ENCODE measurements at regions not wholly inside any gene's neighbourhood (a gene's known extent, or its start where the extent isn't known, plus 50 kb on each side); places are given as distances from the start of the nearest gene placed in this dataset.
"Not testable (repeated sequence)": the region's sequence is repeated elsewhere in the genome, so short reads cannot be mapped to it uniquely, and the experiment has no call there.

DNA sequence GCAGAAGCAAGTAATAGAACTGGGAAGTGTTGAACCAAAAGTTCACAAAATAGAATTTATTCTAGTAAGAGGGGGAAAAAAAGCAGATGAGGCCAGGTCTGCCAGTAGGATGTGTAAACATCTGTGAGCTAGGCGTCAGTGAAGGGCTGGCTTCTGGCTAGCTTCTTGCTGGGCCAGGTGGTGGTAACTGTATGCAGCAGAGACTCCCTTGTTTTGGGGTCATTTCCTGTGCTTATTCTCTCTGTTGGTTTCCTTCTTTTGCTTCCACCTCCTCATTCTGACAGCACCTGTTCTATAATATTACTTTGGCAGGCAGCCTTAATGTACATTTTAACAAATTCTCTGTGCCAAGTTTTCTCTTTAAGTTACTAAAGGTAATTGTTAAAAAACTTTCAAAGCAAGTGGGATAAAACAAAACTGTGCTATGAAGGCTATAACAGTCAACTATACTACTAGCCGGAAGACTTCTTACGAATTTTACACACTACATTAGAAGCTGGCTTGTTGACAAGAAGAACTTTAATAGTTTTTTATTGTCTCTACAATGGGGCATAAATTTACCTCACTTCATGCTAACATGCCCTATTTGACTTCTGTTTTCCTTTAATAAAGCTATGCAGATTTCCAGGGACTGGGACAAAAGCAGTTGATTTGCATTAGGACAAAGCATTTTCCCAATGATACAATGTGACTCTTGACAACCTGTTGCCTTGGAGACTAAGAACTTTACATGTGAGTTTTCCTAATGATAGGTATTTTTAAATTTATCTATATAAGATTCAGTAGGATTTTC lies 318.8 kb upstream of the NAALADL2 start:
- DNase-seq (ENCODE audit: low read depth) = no peak

DNA sequence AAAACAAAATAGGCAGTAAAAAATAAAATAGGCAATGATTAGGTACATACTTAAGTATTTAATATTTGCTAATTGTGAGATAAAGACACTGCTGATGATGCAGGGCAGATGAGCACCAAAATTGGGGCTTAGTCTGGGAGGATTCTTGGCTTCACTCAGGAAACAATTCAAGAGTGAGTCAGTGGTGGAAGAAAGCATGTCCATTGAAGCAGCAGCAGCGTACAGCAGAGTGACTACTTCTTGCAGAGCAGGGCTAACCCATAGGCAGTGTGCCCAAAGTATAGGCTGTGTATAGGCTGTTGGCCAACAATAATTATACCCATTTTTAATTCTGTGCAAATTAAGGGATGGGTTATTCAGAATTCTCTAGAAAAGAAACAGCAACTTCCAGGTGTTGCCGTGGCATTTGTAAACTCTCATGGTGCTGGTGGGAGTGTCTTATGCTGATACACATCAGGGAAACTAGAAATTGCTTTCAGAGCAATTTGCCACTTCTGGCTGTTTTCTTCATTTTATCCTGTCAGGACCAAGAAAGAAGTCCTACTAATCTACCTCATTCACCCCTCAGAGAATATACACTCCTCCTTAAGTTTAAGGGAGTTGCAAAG lies 317.3 kb upstream of the NAALADL2 start:
- DNase-seq (ENCODE audit: low read depth) = no peak

DNA sequence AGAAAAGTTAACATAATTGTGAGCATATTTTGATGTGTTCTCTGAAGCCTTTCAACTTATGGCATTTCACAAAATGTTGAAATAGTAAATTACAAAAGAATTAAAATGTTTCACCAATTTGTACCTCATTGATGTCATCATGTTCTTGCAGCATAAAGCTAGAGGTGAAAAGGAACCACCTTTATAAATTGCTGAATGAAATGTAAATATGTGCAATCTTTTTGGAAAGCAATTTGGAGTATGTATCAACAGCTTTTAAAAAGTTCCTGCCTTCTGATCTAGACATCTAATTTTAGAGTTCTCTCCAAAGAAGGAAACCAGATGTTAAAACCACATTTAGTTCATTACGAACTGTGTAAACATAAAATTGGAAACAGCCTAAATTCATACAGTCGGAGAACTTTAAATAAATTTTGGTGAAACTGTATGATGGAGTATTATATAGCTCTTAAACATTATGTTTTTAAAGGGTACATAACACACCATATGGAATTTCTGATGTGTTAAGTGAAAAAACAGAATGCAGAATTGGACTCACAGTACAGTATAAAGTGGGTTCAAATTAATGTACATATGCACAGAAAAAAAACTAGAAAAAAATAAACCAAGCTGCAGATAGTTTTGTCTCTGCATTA lies 311.2 kb upstream of the NAALADL2 start:
- DNase-seq (ENCODE audit: low read depth) = peak; percentile 68

DNA sequence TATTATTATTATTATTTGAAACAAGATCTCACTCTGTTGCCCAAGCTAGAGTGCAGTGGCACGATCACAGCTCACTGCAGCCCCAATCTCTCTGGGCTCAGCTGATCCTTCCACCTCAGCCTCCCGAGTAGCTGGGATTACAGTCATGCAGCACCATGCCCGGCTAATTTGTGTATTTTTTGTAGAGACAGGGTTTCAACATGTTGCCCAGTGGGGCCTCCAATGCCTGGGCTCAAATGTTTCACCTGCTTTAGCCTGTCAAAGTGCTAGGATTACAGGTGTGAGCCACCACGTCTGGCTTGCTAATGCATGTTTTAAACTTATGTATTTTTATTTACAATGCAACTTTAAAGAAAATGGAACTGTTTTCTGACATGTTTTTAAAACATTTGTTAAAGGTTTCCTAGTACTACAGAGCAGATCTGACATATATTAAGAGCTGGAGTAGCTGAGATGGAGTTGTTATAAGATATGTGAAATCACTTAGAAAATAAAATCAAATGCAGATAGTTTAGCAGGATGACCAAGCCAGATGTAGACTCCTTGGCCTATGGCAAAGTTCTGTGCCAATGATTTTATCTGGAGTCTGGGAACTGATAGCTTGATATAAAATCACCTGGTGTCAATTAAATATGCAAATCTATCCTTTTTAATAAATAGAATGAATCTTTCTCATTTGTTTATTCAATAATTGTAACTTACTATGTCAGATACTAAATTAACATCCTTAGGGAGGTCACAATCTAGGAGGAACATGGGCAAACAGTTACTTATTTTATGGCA lies 310.1 kb upstream of the NAALADL2 start:
- no peak for DNase-seq (ENCODE audit: low read depth)

DNA sequence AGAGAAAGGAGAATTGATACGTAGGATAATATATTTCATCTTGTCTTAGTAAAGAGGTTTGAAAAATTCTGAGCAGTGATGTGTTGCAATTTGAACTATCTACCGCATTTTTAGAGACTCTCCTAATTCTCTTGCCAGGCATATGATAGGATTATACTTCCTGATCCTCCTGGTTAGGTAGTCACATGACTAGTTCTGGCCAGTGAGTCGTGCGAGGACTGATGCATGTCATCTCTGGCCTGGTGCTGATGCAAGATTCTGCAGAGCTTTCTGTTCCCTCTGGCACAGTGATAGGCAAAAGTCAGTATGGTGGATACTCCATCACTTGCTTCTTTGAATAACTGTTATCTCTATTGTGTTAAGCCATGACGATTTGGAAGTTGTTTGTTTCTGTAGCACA lies 277.6 kb upstream of the NAALADL2 start:
- DNase-seq (ENCODE audit: low read depth) = no peak

DNA sequence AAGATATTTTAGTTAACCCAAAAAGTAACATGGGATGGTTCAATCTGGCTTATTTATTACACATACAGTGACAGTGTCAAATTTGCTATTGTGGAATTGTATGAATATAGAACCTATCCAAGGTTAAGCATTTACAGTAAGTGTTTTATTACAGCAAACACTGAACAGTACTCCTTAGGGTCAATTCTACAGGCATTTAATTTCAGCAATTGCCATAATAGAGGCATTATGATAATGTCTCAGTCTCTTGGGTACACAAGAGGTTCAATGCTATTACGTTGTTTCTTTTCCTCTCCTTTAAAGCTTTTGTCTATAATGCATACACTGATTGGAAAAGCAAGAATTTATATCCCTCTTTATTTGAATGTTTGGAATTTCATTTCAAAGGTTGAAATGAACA lies 275.7 kb upstream of the NAALADL2 start:
- DNase-seq (ENCODE audit: low read depth) = no peak

DNA sequence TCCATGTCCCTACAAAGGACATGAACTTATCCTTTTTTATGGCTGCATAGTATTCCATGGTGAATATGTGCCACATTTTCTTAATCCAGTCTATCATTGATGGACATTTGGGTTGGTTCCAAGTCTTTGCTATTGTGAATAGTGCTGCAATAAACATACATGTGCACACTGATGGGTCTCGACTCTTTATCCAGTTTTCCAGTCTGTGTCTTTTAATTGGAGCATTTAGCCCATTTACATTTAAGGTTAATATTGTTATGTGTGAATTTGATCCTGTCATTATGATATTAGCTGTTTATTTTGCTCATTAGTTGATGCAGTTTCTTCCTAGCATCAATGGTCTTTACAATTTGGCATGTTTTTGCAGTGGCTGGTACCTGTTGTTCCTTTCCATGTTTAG lies 272.0 kb upstream of the NAALADL2 start:
- DNase-seq (ENCODE audit: low read depth) = not testable (repeated sequence)

DNA sequence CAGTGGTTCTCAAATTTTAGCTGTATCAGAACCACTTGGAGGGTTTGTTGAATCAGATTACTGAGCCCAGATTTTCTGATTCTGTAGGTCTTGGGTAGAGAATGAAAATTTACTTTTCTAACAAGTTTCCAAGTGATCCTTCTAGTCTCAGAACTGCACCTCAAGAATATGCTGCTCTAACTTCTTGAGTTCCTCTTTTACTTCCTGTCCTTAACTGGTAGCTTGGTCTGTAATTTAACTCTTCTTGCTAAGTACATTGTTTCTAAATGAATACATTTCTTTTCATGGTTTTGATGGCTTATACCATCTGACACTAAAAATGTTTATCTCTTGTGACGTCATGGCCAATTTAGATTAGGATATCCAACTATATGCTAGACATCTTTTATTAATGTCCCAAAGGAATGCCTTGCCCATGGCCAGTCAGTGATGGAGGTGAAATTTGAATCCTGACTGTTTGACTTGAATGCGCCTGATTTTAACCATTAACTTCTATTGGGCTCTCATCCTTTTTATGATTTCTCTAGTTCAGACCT lies 262.6 kb upstream of the NAALADL2 start:
- DNase-seq (ENCODE audit: low read depth) = no peak

DNA sequence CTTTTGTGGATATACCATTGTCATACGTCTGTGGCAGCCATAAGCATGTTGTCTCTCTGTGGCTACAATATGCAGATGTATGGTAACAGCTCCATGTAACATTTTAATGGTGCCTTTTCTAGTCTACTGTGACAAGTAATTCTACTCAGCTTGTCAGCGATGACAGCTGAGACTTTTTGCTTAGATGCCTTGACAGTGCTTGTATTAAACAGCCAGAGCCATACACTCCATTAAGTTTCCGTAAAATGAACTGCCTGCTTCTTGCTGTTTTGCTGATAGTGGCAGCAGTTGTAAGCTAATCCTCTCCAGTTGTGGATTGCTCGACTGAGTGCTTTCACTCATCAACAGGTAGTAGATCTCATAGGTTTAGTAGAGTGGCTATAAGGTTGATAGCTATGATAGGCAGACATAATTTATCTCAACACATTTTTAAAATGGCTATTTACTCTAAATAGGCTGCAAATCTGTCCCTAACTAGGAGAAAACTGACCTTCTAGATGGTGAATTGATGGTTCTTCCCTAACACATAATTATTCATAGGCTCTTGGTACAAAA lies 260.2 kb upstream of the NAALADL2 start:
- no peak for DNase-seq (ENCODE audit: low read depth)

DNA sequence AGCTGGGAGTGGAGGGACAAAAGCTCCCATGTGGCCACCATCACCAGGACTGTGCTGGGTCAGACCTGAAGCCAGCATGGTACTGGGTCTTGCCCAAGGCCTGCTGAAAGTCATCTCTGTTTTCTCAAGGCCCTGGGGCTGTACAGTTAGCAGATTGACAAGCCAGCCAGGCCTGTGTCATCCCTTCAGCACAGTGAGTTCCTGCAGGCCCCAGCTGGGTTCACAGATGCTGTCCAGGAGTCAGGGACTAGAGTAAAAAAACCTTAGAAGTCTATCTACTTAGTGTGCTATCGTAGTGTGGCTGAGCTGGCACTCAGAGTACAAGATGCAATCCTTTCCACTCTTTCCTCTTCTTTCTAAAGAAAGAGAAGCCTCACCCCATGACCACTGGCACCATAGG lies 246.0 kb upstream of the NAALADL2 start:
- no peak for DNase-seq (ENCODE audit: low read depth)

DNA sequence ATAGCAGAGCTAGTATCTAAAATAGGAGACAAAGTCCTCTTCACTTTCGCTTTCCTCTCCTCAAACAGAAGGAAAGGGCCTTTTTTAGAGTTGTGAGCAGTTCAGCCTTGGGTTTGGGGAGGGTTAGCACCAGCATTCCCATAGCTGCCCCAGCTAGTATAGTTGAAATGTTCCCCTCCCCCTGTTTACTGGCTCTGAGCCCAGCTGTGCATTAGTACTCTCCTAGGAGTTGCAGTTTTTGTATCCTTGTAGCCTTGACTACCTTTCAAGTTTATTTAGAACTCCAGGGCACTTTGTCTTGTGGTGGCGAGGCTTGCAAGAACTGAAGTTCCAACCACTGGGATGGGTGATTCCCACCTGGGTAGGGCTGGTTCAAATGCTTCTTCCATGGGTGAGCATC lies 245.1 kb upstream of the NAALADL2 start:
- DNase-seq (ENCODE audit: low read depth) = no peak

DNA sequence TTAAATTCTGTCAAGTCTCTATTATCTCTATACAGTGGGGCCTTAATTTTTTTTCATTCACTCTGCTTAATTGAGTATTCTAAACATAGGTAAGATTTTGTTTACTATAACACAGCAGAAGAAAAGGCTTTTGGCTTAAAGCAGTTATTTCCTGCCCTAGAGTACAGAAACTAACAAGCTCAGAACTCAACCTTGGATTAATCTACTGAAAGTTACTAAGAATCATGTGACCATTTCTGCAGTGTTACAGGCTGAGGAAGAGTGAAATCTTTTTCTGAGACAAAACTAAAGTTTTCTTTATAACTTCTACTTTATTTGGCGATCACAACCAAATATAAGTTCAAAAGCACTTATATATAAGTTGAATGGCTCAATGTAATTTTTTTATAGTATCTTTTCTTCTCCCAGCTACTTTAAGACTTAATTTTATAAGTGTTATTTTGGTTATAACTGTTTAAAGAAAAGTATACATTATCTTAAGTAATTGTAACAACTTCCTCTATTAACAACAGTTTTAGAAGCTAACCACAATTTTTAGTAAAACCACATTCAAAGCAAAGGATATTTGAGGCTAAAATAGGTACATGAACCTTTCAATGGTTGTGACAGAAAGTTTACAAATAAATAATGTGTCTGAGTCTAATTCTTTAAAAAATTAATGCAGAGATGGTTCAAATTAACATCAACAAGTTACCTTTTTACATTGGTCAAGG lies 240.6 kb upstream of the NAALADL2 start:
- no peak for DNase-seq (ENCODE audit: low read depth)

DNA sequence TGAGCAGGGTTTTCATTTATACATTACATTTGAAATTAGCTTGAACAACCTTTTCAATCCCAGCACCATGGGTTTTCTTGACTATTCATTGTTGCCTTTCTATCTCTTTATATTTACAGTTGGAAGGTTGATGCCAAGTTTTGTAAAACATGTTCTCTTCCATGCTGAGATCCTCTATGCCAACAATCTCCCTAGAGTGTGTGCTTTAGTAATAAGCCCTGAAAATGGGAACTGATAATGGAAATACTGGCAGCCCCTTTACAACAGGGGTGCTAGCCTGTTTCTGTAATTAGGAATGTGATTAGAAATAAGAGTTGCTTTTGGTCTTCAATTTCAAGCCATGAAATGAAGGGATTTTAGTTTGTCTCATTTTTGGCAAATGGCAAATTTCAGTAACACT lies 239.9 kb upstream of the NAALADL2 start:
- DNase-seq (ENCODE audit: low read depth) = no peak

DNA sequence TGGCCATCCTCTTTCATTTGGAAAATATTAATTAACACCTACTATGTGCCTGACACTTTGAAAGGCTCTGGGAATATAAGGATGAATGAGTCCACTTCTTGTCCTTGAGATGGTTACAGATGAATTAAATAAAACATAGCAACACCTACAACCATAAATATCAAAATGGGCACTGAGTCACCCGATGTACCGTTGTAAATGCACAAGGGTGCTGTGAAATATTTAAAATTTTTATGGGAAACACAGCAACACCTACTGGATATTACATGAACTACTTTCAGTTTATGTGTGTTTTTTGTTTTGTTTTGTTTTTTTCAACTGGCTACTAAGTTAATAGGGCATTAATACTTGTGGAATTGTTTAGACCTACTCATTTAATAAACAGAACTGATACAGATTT lies 239.0 kb upstream of the NAALADL2 start:
- no peak for DNase-seq (ENCODE audit: low read depth)

DNA sequence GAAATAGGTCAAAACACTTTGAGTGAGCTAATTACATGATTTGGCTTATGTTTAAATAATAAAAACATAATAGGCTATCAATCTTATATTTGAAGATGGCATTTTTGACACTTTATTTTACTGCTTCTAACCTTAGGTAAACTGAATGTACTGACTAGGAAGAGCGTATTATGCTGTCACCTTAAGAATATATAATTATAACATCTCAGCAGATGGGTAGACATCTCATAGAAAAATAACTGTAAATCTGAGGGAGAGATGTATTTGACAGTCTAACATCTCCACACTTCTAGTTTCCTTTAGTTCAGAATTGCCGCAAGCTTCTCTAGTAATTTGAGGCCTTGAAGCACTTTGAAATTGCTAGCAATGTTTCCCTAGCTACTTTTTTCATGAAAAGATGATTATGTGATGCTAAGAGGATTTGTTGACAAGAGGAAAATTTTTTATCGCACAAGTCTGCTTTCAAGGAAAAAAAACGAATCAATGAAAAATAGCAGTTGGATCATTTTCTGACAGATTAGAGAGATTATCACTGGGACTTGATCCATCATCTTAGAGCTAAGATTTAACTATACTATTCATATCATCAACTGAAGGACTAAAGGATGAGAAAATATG lies 238.2 kb upstream of the NAALADL2 start:
- no peak for DNase-seq (ENCODE audit: low read depth)

DNA sequence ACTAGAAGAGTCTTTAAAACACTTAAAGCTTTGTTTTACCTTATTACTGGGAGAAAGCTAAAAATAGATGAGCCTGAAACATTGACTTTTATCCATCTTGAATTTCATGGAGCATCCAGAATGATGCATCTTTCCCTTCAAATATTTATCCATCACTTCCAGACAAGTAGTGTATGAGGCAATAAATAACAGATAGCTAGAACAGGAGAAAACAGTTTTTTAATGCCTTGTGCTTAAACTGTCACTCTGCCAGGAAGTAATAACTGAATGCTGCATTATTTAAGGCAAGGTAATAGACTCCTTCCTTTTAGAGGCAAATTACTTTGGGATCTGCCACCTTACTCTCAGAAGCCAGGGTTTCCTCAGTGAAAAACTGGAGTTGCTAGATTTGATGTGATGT lies 225.8 kb upstream of the NAALADL2 start:
- no peak for DNase-seq (ENCODE audit: low read depth)

DNA sequence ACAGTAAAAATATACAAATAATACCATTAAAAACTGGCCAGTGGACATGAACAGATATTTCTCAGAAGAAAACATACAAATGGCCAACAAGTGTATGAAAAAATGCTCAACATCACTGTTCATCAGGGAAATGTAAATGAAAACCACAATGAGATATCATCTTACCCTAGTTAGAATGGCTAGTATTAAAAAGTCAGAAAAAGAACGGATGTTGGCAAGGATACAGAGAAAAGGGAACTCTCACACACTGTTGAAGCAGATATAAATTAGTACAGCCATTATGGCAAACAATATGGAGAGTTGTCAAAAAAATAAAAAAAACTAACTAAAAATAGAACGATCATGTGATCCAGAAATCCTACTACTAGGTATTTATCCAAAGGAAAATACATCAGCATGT lies 222.7 kb upstream of the NAALADL2 start:
- no peak for DNase-seq (ENCODE audit: low read depth)

DNA sequence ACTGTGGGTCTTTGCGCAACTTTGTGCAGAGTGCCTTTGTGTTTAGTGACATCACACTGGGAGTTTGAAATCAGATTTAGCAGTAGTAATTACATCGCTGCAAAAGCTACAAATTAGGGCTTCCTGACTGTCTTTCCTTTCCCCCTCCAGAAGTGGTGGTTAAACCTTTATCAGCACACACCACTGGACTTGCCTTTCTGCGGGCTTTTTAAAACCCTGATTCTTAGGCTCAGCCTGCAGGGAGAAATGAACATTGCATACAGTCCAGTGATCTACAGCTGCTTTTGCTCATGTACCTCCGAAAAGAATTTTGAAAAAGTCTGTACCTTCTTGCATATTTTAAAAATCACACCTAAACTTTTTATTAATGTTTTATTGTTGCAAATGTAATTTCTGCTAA lies 219.7 kb upstream of the NAALADL2 start:
- no peak for DNase-seq (ENCODE audit: low read depth)

DNA sequence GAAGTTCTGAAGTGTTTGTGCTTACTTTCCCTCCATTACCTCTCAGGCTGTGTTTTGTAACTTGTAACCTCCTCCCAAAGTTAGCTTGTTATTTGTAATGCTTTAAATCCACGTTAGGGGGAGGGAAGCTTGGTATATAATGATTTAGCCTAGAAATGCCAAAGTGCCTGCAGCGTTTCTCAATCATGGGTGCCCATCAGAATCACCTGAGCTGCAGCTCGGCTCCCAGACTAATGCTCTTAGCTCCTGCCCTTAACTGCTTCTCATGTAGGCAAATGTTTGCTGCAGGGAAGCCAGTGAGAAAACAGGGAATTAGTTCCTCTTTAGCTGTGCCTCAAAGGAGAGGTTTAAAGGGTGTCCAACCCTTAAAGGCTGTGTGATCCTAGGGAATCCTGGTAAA lies 219.2 kb upstream of the NAALADL2 start:
- DNase-seq (ENCODE audit: low read depth) = no peak

DNA sequence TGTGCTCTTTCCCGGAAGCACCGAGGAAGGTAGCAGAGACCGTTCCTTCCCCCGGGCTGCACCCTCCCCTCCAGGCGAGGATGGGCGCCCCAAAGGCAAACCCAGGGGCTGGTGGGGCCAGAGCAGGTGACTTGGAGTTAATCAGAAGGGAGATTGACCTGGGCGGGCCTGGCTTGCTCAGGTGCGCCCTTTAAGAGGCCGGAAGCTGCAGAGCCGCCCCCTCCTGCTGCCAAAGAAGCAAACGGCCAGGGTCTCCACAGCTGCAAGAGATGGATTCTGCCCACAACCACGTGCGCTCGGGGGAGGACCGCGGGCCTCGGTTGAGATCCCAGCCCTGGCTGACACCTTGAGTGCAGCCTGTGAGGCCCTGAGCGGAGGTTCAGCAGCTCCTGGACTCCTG lies 218.2 kb upstream of the NAALADL2 start:
- DNase-seq (ENCODE audit: low read depth) = no peak

DNA sequence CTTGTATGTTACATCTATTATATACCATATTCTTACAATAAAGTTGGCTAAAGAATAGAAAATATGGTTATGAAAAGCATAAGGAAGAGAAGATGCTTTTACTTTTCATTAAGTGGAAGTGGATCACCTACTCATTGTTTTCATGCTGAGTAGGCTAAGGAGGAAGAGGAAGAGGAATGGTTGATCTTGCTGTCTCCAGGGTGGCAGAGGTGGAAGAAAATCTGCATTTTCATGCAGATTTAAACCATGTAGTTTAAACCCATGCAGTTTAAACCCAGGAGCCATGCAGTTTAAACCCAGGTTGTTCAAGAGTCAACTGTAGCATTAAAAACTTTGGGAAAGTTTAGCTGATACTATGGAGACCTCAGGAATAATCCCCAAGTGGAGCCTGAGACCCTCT lies 214.8 kb upstream of the NAALADL2 start:
- no peak for DNase-seq (ENCODE audit: low read depth)

Measured in fibroblast of gingiva (primary cell).